H9 (cell line): ENCODE measurements at regions not wholly inside any gene's neighbourhood (a gene's known extent, or its start where the extent isn't known, plus 50 kb on each side); places are given as distances from the start of the nearest gene placed in this dataset.

Experiments
- DNase-seq: peaks from one replicate; pipeline ENCODE4 v3.0.0-alpha.2; 2017
- H2AFZ ChIP-seq: one replicate; pipeline ENCODE4 v1.6.1; 2013; ENCODE audit warnings: mild to moderate bottlenecking, low read length, control low read depth, moderate library complexity
- H2AK5ac ChIP-seq: 2 replicates; pipeline ENCODE4 v1.6.1; 2013; ENCODE audit warnings: low read length, control low read depth, mixed read lengths; ENCODE audit not compliant: insufficient read length
- H2BK120ac ChIP-seq: one replicate; pipeline ENCODE4 v1.6.1; 2013; ENCODE audit warnings: low read depth, mild to moderate bottlenecking, low read length, control low read depth, inconsistent platforms; ENCODE audit not compliant: poor library complexity, severe bottlenecking
- H2BK12ac ChIP-seq: 2 replicates; pipeline ENCODE4 v1.6.1; 2013; ENCODE audit warnings: low read length, control low read depth, mixed read lengths, low read depth; ENCODE audit not compliant: insufficient read length
- H2BK15ac ChIP-seq: 2 replicates; pipeline ENCODE4 v1.6.1; 2013; ENCODE audit warnings: low read depth, low read length, control low read depth
- H2BK20ac ChIP-seq: one replicate; pipeline ENCODE4 v1.6.1; 2013; ENCODE audit warnings: low read depth, mild to moderate bottlenecking, low read length, control low read depth, inconsistent platforms; ENCODE audit not compliant: poor library complexity, severe bottlenecking
- H2BK5ac ChIP-seq: 2 replicates; pipeline ENCODE4 v1.6.1; 2013; ENCODE audit warnings: low read length, control low read depth, mixed read lengths; ENCODE audit not compliant: insufficient read length
- H3K14ac ChIP-seq: 2 replicates; pipeline ENCODE4 v1.6.1; 2013; ENCODE audit warnings: low read length, control low read depth; ENCODE audit not compliant: insufficient read depth
- H3K18ac ChIP-seq: 2 replicates; pipeline ENCODE4 v1.6.1; 2013; ENCODE audit warnings: low read depth, mild to moderate bottlenecking, mixed read lengths, low read length, control low read depth; ENCODE audit not compliant: insufficient read length
- H3K23ac ChIP-seq: 2 replicates; pipeline ENCODE4 v1.6.1; 2013; ENCODE audit warnings: low read length, control low read depth, mixed read lengths, low read depth; ENCODE audit not compliant: insufficient read length
- H3K23me2 ChIP-seq: 2 replicates; pipeline ENCODE4 v1.6.1; 2013; ENCODE audit warnings: low read depth, mild to moderate bottlenecking, mixed read lengths, low read length, control low read depth; ENCODE audit not compliant: insufficient read length, poor library complexity, severe bottlenecking
- H3K27ac ChIP-seq: 2 replicates; pipeline ENCODE4 v1.5.1; 2013; ENCODE audit warnings: low read length, control low read depth, mixed read lengths, low read depth; ENCODE audit not compliant: insufficient read length
- H3K27me3 ChIP-seq: 2 replicates; pipeline ENCODE4 v1.6.1; 2013; ENCODE audit warnings: low read length, control low read depth, inconsistent platforms; ENCODE audit not compliant: insufficient read depth
- H3K4ac ChIP-seq: 2 replicates; pipeline ENCODE4 v1.6.1; 2013; ENCODE audit warnings: low read depth, mild to moderate bottlenecking, control low read depth, inconsistent platforms, low read length, moderate library complexity
- H3K4me1 ChIP-seq: 2 replicates; pipeline ENCODE4 v1.6.1; 2013; ENCODE audit warnings: low read length, control low read depth, inconsistent platforms; ENCODE audit not compliant: insufficient read depth
- H3K4me2 ChIP-seq: 2 replicates; pipeline ENCODE4 v1.6.1; 2013; ENCODE audit warnings: low read length, control low read depth, mixed read lengths; ENCODE audit not compliant: insufficient read length, insufficient read depth
- H3K56ac ChIP-seq: 2 replicates; pipeline ENCODE4 v1.6.1; 2013; ENCODE audit warnings: low read depth, mild to moderate bottlenecking, mixed read lengths, low read length, control low read depth; ENCODE audit not compliant: insufficient read length
- H3K79me1 ChIP-seq: 2 replicates; pipeline ENCODE4 v1.6.1; 2013; ENCODE audit warnings: low read depth, mild to moderate bottlenecking, moderate library complexity, low read length, control low read depth, inconsistent platforms; ENCODE audit not compliant: insufficient read depth, poor library complexity, severe bottlenecking
- H3K79me2 ChIP-seq: 2 replicates; pipeline ENCODE4 v1.6.1; 2013; ENCODE audit warnings: low read length, control low read depth, inconsistent platforms; ENCODE audit not compliant: insufficient read depth
- H3K9ac ChIP-seq: 2 replicates; pipeline ENCODE4 v1.6.1; 2013; ENCODE audit warnings: low read length, control low read depth, mixed read lengths; ENCODE audit not compliant: insufficient read length; ENCODE audit errors: extremely low read depth
- H3K9me3 ChIP-seq: one replicate; pipeline ENCODE4 v1.6.1; 2013; ENCODE audit warnings: low read depth, low read length, inconsistent platforms; ENCODE audit not compliant: control insufficient read depth
- H3T11ph ChIP-seq: one replicate; pipeline ENCODE4 v1.6.1; 2013; ENCODE audit warnings: mild to moderate bottlenecking, low read length, control low read depth, inconsistent platforms
- H4K20me1 ChIP-seq: one replicate; pipeline ENCODE4 v1.6.1; 2013; ENCODE audit not compliant: control insufficient read depth, insufficient read length, insufficient read depth
- H4K5ac ChIP-seq: 2 replicates; pipeline ENCODE4 v1.6.1; 2013; ENCODE audit warnings: low read depth, mild to moderate bottlenecking, mixed read lengths, low read length, control low read depth; ENCODE audit not compliant: insufficient read length
- H4K8ac ChIP-seq: replicated peaks from 2 replicates; pipeline ENCODE4 v1.6.1; 2013; ENCODE audit warnings: low read length, control low read depth, mixed read lengths, low read depth; ENCODE audit not compliant: insufficient read length
- H4K91ac ChIP-seq: 2 replicates; pipeline ENCODE4 v1.6.1; 2013; ENCODE audit warnings: low read depth, mild to moderate bottlenecking, moderate library complexity, mixed read lengths, low read length, control low read depth; ENCODE audit not compliant: insufficient read length
- H3K27ac Mint-ChIP-seq, 3 experiments: 2 replicates in 2 of 3; 3 replicates in 1 of 3; pipeline ENCODE4 v1.8.0; 2020 to 2021; ENCODE audit warnings: mixed read lengths in 3 of 3, mild to moderate bottlenecking in 1 of 3, moderate library complexity in 1 of 3
- H3K27me3 Mint-ChIP-seq: 2 replicates; pipeline ENCODE4 v1.8.0; 2021; ENCODE audit warnings: low read depth, mild to moderate bottlenecking, moderate library complexity, mixed read lengths
- H3K36me3 Mint-ChIP-seq, 3 experiments: 2 replicates in 2 of 3; 3 replicates in 1 of 3; pipeline ENCODE4 v1.8.0; 2020 to 2021; ENCODE audit warnings: low read depth in 3 of 3, mixed read lengths in 3 of 3; ENCODE audit not compliant: insufficient read depth in 1 of 3
- H3K4me1 Mint-ChIP-seq, 2 experiments: 2 replicates each; pipeline ENCODE4 v1.8.0; 2020; ENCODE audit warnings: mixed read lengths in 2 of 2
- H3K4me3 Mint-ChIP-seq, 2 experiments: 2 replicates in 1 of 2; 3 replicates in 1 of 2; pipeline ENCODE4 v1.8.0; 2020 to 2021; ENCODE audit warnings: mild to moderate bottlenecking in 2 of 2, mixed read lengths in 2 of 2, moderate library complexity in 1 of 2
- H3K9me3 Mint-ChIP-seq, 2 experiments: 2 replicates in 1 of 2; 3 replicates in 1 of 2; pipeline ENCODE4 v1.8.0; 2020; ENCODE audit warnings: mild to moderate bottlenecking in 2 of 2, mixed read lengths in 2 of 2, moderate library complexity in 1 of 2
- CTCF ChIP-seq: fragments of 200-600 bp; sonication (generic); conservative IDR thresholded peaks from 3 replicates; pipeline ENCODE4 v1.8.0; 2021; ENCODE audit warnings: antibody characterized with exemption, mild to moderate bottlenecking
- WGBS: extraction: QIAGEN DNeasy Blood & Tissue Kit; methylation state at CpG from one replicate; pipeline ENCODE4 v1.1.7; 2013; ENCODE audit warnings: missing lambda C conversion rate, low lambda C conversion rate, mixed read lengths; ENCODE audit not compliant: insufficient read length; ENCODE audit errors: extremely low coverage; 5-methylcytosine and 5-hydroxymethylcytosine counted together

GRCh38 chr17:33661975-33662374, 368.9 kb upstream of the ASIC2 start:
- Histone ChIP-seq H3K9me3 (no peaks in the 10 kb centered on the region), H2BK5ac (no peak overlapping the region), H3K18ac (no peak overlapping the region), H4K91ac (no peak overlapping the region), H2BK12ac (no peak overlapping the region), H3K4ac (no peak overlapping the region), H4K20me1 (no peaks in the 10 kb centered on the region), H4K5ac (no peak overlapping the region), H2BK15ac (no peak overlapping the region), H4K8ac (no peak overlapping the region), H3T11ph (no peak overlapping the region), H3K4me2 (no peak overlapping the region), H2AK5ac (no peak overlapping the region), H3K27ac (no peak overlapping the region), H3K27me3 (no peaks in the 10 kb centered on the region), H3K14ac (no peak overlapping the region), H3K79me1 (no peaks in the 10 kb centered on the region), H3K79me2 (no peaks in the 10 kb centered on the region), H3K56ac (no peak overlapping the region), H2AFZ (no peak overlapping the region), H3K23me2 (no peaks in the 10 kb centered on the region), H3K23ac (no peak overlapping the region), H3K9ac (no peak overlapping the region), H2BK20ac (no peak overlapping the region), H2BK120ac (no peak overlapping the region), H3K4me1 (no peaks in the 10 kb centered on the region; the same call in 1 of the 2 replicates)
- Mint-ChIP-seq H3K27me3 (peaks cover 6% of the 10 kb centered on the region; the same call in 1 of the 2 replicates), H3K4me3 (no peak overlapping the region), H3K4me1 (peaks cover 3 to 4% of the 10 kb centered on the region in 2 experiments; a peak in 3 of 4 replicates), H3K9me3 (no peaks in the 10 kb centered on the region), H3K36me3 (no peaks in the 10 kb centered on the region), H3K27ac (no peak overlapping the region)
- no CpG with 5 or more reads among the region's 3 CpGs for WGBS
- TF ChIP-seq CTCF, result no peak
- DNase-seq, result no peak
